ENCODE measurements at regions not wholly inside any gene's neighbourhood (a gene's known extent, or its start where the extent isn't known, plus 50 kb on each side); places are given as distances from the start of the nearest gene placed in this dataset.

GRCh38 chr7:131727189-131727588 lies 170.8 kb upstream of the PODXL start:
- peak; percentile 51 for DNase-seq (ENCODE audit: low spot score)
- H3K4me1 ChIP-seq, result no peaks in the 10 kb centered on the region
- no peaks in the 10 kb centered on the region for H3K9me3 ChIP-seq
- TF ChIP-seq CTCF (IDR thresholded peaks at IDR 0.05), result no peak
- H3K27me3 ChIP-seq, result no peaks in the 10 kb centered on the region
- H3K36me3 ChIP-seq, result no peaks in the 10 kb centered on the region
- H3K27ac ChIP-seq, result no peak overlapping the region
- H3K4me3 ChIP-seq, result no peak overlapping the region

- DNase-seq (ENCODE audit: low spot score), result peak; percentile 28
- Histone ChIP-seq H3K27ac (no peak overlapping the region), H3K27me3 (no peaks in the 10 kb centered on the region), H3K36me3 (no peaks in the 10 kb centered on the region), H3K9me3 (no peaks in the 10 kb centered on the region), H3K4me3 (no peak overlapping the region), H3K4me1 (no peaks in the 10 kb centered on the region)
- no peak for TF ChIP-seq CTCF (IDR thresholded peaks at IDR 0.05)
Measured at GRCh38 chr7:131726686-131727085, 170.3 kb upstream of the PODXL start.

- DNase-seq (ENCODE audit: low spot score), result peak; percentile 9
- Histone ChIP-seq H3K36me3 (no peaks in the 10 kb centered on the region), H3K9me3 (no peaks in the 10 kb centered on the region), H3K4me1 (no peaks in the 10 kb centered on the region), H3K4me3 (no peak overlapping the region), H3K27me3 (no peaks in the 10 kb centered on the region), H3K27ac (no peak overlapping the region)
- no peak for TF ChIP-seq CTCF (IDR thresholded peaks at IDR 0.05)
Measured at GRCh38 chr7:131726031-131726430, 169.6 kb upstream of the PODXL start.

GRCh38 chr7:131724776-131725345 lies 168.4 kb upstream of the PODXL start:
- Histone ChIP-seq H3K9me3 (no peaks in the 10 kb centered on the region), H3K27me3 (no peaks in the 10 kb centered on the region), H3K4me3 (no peak overlapping the region), H3K27ac (no peak overlapping the region), H3K4me1 (no peaks in the 10 kb centered on the region), H3K36me3 (no peaks in the 10 kb centered on the region)
- TF ChIP-seq CTCF (IDR thresholded peaks at IDR 0.05), result no peak
- peak; percentile 48 for DNase-seq (ENCODE audit: low spot score)

- TF ChIP-seq CTCF (IDR thresholded peaks at IDR 0.05), result no peak
- peak; percentile 42 for DNase-seq (ENCODE audit: low spot score)
- H3K4me3 ChIP-seq, result no peak overlapping the region
- no peaks in the 10 kb centered on the region for H3K36me3 ChIP-seq
- no peaks in the 10 kb centered on the region for H3K9me3 ChIP-seq
- no peaks in the 10 kb centered on the region for H3K4me1 ChIP-seq
- H3K27ac ChIP-seq, result no peak overlapping the region
- H3K27me3 ChIP-seq, result no peaks in the 10 kb centered on the region
Measured at GRCh38 chr7:131723926-131724325, 167.5 kb upstream of the PODXL start.

- H3K4me3 ChIP-seq, result no peak overlapping the region
- no peak overlapping the region for H3K27ac ChIP-seq
- no peaks in the 10 kb centered on the region for H3K4me1 ChIP-seq
- DNase-seq (ENCODE audit: low spot score), result peak; percentile 7
- TF ChIP-seq CTCF (IDR thresholded peaks at IDR 0.05), result no peak
- H3K36me3 ChIP-seq, result no peaks in the 10 kb centered on the region
- no peaks in the 10 kb centered on the region for H3K9me3 ChIP-seq
- no peaks in the 10 kb centered on the region for H3K27me3 ChIP-seq
Measured at GRCh38 chr7:131722371-131722770, 165.9 kb upstream of the PODXL start.

Data from right atrium auricular region (tissue), 2 donors.